HG03571 (cell line): ENCODE measurements at regions not wholly inside any gene's neighbourhood (a gene's known extent, or its start where the extent isn't known, plus 50 kb on each side); places are given as distances from the start of the nearest gene placed in this dataset.

Source experiments
- ATAC-seq: cut with Tn5 transposase; IDR thresholded peaks from one replicate; pipeline ENCODE4 v1.9.1; 2021; ENCODE audit not compliant: unreplicated experiment

GRCh38 chr17:74001145-74001544 lies 202.3 kb upstream of the RPL38 start:
- no peak for ATAC-seq

GRCh38 chr17:74002241-74002640 lies 201.2 kb upstream of the RPL38 start:
- ATAC-seq = no peak

- no peak for ATAC-seq
These were observed 199.4 kb upstream of the RPL38 start for GRCh38 chr17:74004056-74004455.

- no peak for ATAC-seq
These were observed 197.7 kb upstream of the RPL38 start for GRCh38 chr17:74005790-74006189.

- ATAC-seq = no peak
These were observed 197.1 kb upstream of the RPL38 start for GRCh38 chr17:74006371-74006770.

- ATAC-seq = no peak
These were observed 195.3 kb upstream of the RPL38 start for GRCh38 chr17:74008196-74008595.

GRCh38 chr17:74009056-74009625 lies 194.3 kb upstream of the RPL38 start:
- ATAC-seq = no peak

GRCh38 chr17:74010903-74011302 lies 192.6 kb upstream of the RPL38 start:
- no peak for ATAC-seq

GRCh38 chr17:74011966-74012365 lies 191.5 kb upstream of the RPL38 start:
- no peak for ATAC-seq

- no peak for ATAC-seq
These were observed 191.0 kb upstream of the RPL38 start for GRCh38 chr17:74012465-74012864.

- no peak for ATAC-seq
These were observed 188.2 kb upstream of the RPL38 start for GRCh38 chr17:74015316-74015715.

- ATAC-seq = no peak
These were observed 187.5 kb upstream of the RPL38 start for GRCh38 chr17:74015990-74016389.

GRCh38 chr17:74016461-74016860 lies 187.0 kb upstream of the RPL38 start:
- ATAC-seq = no peak

GRCh38 chr17:74017466-74017865 lies 186.0 kb upstream of the RPL38 start:
- no peak for ATAC-seq

GRCh38 chr17:74018115-74018514 lies 185.4 kb upstream of the RPL38 start:
- ATAC-seq = no peak

GRCh38 chr17:74019271-74019670 lies 184.2 kb upstream of the RPL38 start:
- no peak for ATAC-seq

- ATAC-seq = no peak
These were observed 183.6 kb upstream of the RPL38 start for GRCh38 chr17:74019860-74020259.

- ATAC-seq = no peak
These were observed 183.0 kb upstream of the RPL38 start for GRCh38 chr17:74020522-74020921.

- no peak for ATAC-seq
These were observed 178.5 kb upstream of the RPL38 start for GRCh38 chr17:74024871-74025531.

GRCh38 chr17:74027444-74027843 lies 176.0 kb upstream of the RPL38 start:
- no peak for ATAC-seq

GRCh38 chr17:74028354-74029116 lies 174.9 kb upstream of the RPL38 start:
- no peak for ATAC-seq
